T-helper 2 cell (primary cell): ENCODE measurements at regions not wholly inside any gene's neighbourhood (a gene's known extent, or its start where the extent isn't known, plus 50 kb on each side); places are given as distances from the start of the nearest gene placed in this dataset.

Experiments used
- DNase-seq, 5 experiments: peaks; one replicate each; pipeline versions ENCODE4 v3.0.0 to v3.0.0-alpha.2; 2012 to 2022

DNA sequence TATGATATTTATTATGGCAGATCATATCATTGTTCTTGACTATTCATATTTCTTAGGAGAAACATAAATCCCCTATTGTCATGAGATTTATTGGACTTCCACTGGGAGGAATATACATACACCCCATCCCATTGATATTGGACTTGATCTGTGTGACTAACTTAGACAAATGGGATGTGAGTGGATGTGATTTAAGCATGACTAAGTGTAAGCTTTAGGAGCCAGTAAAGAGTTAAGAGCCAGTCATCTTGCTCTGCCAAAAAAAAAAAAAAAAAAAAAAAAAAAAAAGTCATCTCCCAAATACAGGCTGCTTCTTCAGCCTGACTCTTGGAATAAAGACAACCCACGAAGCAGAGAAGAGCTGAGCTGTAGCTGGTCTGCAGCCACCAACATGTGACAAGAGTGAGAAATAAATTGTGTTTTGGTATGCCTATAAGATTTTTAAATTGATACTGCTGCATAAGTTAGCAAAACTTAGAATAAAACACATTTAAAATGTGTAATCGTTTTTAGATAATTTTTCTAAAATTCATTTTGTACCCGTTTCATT is 595.0 kb upstream of the LRRC4C start:
- DNase-seq, result no peak

DNA sequence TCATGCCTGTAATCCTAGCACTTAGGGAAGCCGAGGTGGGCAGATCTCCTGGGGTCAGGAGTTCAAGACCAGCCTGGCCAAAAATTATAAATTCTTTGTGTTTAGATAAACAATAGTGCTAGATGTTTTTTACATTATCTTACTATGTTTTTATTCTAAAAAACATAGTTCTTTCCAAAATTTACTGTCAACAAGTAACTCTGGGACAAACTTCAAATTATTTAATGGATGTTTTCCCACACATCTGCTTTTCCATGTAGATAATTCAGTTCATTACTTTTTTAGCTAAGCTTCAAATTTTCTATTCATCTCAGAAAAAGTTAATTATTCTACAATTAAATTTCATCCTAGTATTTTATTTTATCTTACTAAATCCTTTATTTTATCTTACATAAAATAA is 596.2 kb upstream of the LRRC4C start:
- no peak for DNase-seq

DNA sequence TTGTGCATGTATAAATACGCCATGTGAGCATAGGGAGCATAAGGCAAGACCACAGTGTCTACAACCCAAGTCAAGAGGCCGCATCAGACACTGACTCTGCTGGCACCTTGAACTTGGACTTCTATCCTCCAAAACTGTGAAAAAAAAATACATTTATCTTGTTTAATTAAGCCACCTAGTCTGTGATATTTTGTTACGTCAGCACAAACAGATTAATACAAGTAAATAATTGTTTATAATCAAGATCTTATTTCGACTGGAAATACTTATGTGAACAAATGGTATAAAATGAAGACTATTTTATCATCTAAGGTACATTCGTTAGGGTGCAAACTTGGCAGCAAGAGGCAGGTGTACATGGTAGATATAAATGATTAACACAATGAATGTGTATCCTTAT is 599.3 kb upstream of the LRRC4C start:
- no peak for DNase-seq

DNA sequence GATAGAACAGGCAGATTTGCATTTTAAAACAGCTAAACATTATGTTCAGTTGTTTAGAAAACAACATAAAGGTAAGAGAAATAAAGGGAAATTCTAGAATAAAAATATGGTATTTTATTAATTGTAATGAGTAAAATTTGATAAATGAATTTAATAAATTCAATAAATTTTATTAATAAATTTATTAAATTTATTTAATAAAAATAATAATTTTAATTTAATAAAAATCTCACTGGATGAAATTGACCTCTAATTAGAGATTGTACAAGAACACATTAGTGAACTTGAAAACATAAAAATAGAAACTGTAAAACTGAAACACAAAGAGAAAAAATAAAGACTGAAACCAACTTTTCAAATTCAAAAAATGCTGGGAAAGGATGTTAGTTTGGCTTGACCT is 605.7 kb upstream of the LRRC4C start:
- DNase-seq, result no peak

DNA sequence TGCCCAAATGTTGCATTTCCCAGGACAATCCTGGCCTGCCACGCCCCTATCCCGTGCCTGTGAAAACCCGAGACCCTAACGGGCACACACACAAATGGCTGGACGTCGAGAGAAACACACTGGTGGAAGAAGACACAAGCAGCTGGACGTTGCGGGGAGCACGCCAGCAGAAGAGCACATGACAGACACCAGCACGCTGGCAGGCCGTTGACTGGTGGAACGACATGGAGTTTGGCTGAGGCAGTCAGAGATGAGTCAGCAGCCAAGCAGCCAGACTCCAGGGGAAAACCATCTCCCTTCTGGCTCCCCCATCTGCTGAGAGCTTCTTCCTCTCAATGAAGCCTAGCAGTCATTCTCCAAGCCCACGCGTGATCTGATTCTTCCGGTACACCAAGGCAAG is 606.7 kb upstream of the LRRC4C start:
- no peak for DNase-seq

DNA sequence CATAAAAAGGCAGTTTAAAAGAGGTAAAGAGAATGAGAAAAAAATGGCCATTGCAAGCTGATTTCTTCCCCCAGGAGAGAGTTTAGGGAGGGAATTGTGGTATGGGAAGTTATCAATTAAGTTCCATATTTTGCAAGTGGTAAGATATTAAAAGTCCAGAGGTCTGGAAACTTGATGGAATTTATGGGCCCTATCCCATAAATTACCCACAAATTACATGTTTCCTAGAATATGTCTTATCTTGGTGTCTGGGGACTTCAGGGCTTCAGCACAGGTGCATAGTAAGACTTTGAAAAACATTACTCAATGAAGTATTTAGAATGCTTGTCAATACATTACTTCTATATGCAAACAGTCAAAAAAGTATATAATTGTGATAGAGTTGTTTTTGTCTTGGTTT is 614.9 kb upstream of the LRRC4C start:
- DNase-seq, result no peak

DNA sequence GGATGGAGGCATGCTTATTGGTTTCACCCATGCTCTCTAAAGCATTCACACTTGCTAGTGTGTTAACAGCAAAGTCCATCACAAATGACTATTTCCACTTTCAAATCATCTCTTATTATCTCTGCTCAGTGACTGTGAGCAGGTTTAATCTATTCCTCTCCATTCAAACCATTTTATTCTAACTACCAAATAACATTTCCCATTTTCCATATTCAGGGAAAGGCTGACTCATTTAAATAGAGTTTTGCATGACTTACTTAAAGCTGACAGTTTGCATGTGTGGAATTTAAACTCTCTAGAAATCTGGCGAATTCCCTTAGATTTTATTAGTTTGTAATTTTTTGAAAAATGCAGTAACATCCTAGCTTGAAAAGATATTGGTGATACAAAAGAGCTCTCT is 615.7 kb upstream of the LRRC4C start:
- no peak for DNase-seq

DNA sequence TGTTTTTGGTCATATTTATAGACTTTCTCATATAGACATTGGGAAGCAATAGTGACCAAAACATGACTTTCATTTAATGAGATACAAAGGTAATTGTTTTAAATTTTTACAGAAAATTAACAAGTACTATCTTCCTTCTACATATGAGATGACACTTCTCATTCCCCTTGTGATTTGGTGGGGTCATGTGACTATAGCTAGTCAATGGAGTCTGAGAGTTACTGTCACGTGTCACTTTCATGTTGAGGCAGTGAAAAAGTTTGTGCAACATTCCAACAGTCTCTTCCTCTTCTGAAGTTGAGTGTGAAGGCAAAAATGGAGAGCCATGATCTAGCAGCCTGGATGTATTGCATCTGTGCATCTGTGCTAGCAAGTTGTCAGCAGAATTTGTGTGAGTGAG is 618.3 kb upstream of the LRRC4C start:
- no peak for DNase-seq

DNA sequence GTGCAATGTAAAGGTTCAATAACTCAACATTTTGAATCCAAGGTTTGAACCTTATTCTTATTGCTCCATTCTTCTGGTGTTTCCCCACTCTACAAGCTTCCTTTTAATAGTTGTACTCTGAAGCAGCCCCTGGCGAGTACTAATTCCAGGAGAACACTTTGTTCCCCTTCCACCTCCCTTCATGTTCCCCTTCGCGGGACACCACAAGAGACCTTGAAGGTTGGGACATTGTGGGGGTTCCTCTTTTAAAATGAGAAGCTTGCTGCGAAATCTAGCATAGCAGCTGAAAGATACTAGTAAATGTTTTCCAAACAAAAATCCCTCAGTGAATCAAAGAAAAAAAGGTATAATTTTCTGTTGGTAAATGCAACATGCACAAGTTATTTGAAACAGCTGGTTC is 626.3 kb upstream of the LRRC4C start:
- no peak for DNase-seq

DNA sequence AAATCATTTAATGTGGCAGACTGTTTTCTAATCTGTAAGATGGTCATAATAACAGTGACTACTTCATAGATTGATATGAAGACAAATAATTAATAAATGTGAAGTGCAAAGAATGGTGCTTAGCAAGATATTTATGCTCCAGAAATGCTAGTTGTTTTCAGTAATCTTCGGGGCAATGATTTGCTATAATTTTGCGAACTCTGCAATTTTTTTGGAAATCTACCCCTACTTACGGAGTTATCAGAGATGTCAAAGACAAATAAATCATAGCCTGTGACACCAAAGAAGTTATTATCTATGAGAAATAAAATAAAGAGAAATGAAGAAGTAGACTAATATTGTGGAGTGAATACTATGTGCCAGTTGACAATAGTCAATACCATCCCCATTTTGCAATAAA is 634.1 kb upstream of the LRRC4C start:
- DNase-seq, result no peak

DNA sequence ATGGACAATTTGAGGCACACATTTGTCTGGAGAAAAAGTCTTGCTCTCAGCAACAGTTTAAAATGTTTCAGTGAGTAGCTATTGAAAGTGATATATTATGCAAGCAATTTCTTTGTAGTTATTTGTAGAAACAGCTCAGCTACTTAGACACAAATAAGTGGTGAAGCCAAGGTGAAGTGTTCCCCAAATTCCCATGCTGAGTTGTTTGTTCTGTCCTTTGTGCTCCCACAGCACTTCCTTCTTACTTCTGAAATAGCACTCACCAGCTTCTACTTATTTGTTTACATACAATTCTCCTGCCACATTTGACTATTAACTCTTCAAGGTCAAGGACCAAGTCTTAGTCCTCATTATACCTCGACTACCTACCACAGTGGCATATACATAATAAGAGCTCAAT is 638.6 kb upstream of the LRRC4C start:
- DNase-seq, result no peak

DNA sequence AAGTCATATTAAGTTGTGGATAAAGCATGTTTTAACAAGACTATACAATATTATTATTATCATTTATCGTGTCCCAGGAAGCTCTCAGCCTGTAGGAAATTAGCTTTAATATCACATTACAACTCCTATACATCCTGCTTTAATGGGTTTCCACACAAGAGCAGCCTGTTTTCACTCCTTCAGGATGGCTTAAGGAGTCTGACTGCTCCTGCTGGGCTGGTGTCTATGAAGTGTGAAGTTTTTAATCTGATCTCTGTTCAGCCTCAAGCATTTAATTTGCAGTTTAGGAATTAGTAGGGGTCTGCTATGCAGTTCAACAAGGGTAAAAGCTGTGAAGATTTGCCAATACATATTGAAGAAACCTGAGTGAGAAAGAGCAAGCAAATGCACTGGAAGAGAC is 653.4 kb upstream of the LRRC4C start:
- DNase-seq, result no peak

DNA sequence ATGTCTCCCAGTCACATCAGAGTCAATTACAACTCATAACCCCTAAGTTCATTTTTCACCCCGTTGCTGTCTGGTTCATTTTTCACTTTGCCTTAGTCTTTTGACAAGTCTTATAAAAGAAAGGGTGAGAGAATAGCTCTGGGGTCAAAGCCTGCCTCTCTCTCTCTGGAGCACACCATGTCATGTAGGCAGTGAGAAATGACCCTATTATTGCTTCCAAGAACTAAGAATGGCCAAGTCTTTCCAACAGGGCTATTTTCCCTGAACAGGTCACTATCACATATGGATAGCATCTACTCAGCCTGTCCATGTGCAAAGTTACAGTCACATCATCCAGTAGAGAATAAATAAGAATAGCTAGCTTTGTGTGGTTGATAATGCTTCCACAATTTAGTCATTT is 655.5 kb upstream of the LRRC4C start:
- DNase-seq, result no peak

DNA sequence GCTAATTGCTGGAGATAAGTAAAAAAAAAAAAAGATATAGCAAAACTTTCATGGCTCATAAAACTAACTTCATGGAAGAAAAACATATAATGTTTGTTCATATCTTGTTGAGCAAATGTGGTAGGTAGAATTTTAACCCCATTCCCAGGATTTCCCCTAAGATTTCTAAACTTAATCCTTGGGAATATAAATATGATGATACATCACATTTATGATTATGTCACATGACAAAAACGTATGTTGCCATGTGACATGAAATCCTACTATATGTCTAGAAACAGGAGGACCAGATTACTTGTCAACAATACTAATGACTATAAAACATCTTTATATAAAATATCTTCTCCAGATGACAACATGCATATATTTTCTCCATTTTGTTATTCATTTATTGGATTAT is 679.0 kb upstream of the LRRC4C start:
- DNase-seq, result no peak

DNA sequence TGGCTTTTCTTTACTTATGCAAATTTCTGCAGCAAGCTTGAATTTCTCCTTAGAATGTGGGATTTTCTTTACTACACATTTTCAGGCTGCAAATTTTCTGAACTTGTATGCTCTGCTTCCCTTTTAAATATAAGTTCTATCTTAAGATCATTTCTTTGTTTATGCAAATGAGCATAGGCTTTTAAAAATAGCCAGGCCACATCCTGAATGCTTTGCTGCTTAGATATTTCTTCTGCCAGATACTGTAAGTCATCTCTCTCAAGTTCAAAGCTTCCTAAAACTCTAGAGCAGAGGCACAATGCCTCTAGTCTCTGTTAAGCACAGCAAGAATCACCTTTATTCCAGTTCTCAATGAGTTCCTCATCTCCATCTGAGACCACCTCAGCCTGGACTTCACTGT is 685.9 kb upstream of the LRRC4C start:
- DNase-seq, result no peak

DNA sequence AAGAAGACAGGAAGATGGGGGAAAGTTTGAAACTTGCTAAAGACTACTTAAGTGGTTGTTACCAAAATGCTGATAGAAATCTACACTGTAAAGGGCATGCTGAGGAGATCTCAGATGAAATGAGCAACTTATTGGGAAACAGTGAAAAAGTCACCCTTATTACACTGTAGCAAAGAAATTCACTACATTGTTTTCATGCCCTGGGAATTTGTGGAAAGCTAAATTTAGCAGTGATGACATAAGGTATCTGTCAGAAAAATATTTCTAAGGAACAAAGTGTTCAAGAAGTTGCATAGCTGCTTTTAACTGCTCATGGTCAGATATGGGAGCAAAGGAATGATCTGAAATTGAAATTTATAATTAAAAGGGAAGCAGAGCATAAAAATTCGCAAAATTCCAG is 702.4 kb upstream of the LRRC4C start:
- DNase-seq, result no peak

DNA sequence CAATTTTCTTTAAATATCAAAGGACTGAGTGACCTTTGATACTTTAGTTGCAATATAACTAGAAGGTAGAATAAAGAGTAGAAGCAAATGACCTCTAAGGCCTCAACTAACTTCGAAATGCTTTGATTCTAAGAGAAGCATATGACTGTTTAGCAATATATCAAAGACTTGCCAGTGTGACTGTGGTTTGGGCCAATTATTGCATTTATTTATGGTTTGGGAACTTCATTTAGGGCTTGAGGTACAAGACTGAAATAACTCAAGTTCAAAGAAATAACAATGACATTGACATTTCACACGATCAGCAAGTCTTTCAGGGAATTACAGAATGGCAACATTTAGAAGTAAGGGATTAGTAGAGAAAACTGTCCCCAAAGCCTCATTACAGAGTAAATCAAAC is 709.7 kb upstream of the LRRC4C start:
- no peak for DNase-seq

DNA sequence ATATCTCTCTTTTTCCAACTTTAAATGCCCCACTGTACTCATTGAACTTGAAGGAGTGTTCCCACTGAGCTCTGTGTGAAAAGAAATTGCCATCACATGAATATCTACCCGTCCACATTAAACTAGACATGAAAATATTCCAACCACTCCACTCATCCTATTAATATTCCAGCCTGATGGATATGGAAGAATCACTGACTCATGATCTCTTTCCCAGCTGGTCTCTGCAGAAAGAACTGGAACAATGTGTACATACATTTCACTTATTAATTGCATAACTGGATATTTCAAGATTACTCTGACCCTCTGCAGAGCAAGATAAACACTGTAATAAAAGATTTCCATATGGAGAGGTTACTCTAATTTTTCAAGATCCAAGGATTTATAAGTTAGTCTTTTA is 711.1 kb upstream of the LRRC4C start:
- DNase-seq, result no peak

DNA sequence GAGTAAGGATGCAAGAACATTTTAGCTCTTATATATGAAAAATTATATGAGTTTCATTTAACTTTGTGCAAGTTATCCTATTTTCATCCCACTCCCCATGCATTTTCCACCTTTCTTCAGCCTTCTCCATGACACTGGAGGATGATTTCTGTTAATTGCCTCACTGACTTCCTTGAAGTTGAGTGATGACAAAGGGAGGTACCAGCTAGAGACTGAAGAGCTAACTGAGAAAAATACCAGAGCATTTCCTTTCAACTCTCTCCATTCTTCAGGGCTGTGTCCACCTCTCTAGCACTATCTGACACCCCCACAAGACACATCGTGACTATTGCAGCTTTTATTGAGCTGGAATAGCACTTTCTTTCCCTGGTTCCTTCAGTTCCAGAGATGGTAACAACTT is 711.6 kb upstream of the LRRC4C start:
- no peak for DNase-seq

DNA sequence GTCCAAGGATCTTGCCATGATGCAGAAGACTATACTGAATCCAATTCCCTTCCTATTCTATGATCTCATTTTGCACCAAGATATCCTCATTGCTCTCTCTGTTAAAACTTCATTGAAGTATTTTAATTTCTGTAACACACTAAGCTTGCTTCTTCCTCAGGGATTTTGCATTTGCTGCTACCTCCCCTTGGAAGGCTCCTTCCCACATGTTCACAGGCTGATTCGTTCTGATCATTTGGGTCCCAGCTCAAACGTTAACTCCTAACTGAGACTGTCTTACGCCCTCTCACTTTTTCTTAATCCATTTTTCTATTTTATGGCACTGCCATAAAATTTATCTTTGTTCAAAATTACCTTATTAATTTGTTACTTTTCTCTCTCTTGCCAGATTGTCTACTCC is 713.0 kb upstream of the LRRC4C start:
- DNase-seq, result no peak

DNA sequence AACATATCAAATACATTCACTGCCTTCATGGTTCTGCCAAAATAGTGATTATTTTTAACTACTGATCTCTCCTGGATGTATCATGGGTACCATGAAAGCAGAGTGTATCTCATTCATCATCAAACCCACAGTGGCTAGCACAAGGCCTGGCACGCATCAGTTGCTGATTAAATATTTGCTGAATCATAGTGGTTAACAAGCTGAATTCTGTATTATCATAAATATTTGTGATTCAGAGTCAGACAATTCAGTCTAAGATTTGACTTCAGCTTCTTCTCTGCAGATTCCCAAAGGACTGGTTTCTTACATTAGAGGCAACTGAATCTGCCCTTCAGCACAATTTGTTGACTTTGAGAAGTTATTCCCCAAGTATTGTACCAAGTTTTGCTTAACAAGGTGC is 715.8 kb upstream of the LRRC4C start:
- DNase-seq, result no peak

DNA sequence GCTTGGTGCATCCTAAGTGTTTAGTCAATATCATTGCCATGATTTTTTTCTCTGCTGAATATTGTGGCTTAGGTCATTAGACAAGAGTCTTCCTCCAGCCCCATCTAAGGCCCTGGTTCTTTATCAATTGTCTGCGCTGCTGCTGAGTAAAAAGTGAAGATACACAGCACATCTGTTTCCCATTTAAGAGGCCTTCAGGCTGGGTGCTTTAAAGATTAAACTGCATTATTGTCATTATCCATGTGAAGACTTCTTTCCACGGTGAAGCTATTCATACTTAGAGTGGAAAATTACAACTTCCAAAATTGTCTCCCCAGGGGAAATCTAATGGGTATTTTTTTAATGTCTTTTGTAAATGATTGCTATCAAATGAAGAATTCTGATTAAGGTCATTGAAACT is 719.8 kb upstream of the LRRC4C start:
- no peak for DNase-seq

DNA sequence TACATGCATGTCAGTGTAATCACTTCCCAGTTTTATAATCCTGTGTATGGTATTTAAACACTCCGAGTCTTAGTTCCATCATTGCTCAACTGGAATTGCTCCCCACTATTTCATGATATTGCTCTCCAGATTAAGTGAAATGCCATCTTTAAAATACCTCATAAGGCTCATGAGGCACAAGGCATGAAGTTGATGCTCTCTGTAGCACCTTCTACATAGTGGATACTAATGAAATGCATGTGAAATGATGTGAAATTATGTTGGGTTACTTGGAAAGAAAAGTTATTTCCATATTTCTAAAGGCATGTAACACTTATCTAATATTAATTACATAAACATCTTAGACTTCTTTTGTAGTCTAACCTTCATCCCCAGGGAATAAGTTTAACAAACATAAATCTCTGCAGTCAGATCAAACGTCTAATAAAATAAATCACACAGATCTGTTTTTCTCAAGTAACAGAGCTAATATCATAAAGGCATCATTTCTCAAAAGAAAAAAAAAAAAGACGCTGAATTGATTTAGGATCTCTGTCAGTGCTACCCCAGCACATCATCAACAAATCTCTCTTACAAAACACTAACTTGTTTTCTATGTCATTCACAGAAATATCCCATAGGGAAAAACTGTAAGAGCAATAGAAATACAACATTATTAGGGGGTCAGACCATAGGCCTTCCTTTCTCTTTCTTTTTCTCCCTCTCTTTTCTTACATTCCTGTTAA is 736.0 kb upstream of the LRRC4C start:
- no peak for DNase-seq

DNA sequence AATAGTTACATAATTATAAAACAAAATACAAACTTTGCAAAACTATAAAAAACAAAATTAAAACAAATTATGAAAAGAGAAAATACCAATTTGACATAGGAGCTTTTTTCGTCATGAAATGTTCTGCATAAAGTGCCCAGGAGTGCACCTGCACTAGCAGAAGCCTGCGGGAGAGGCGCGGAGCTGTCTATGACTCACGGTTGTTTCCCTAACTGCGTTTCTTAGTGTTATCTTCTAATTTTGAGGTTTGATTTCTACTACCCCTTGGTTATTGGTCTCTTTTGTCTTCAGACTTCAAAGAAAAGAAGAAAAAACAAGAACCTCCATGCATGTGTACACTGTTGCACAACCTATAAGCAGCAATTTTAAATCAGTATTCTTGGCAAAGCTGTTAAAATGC is 740.9 kb upstream of the LRRC4C start:
- no peak for DNase-seq

DNA sequence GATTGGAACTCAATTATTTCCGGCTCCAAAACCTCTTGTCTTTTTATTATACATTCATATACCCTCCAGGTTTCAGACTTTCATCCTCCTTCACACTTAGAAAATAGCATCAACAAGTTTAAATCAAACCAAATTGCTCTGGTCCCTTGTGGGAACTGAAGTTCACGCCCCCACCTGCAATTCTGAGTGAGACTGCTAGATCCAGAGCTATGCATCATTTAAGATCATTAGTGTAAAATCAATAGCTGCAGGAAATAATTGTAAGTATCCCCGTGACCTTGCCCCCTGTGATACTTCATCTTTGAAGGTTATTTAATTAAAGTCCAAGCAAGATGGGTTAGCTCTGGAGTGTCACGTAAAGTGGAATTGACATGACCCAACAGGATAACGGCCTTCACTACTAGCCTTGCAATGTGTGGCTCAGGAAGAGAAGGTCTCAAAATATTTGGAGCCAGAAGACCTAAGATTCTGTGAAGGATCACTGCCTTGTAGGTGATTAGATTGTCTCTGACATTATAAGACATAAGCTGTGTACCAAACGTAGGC is 742.2 kb upstream of the LRRC4C start:
- DNase-seq, result no peak
